HEK293 (cell line): ENCODE measurements at regions not wholly inside any gene's neighbourhood (a gene's known extent, or its start where the extent isn't known, plus 50 kb on each side); places are given as distances from the start of the nearest gene placed in this dataset.

Source experiments
- CTCF ChIA-PET: fragments of 350-600 bp; formaldehyde crosslinking; extraction: SDS; loops from one replicate; lab custom pipeline; 2021; ENCODE audit warnings: antibody characterized with exemption; lab: Yijun Ruan, JAX
- POLR2A ChIA-PET: fragments of 300-600 bp; formaldehyde crosslinking; extraction: SDS; loops from one replicate; lab custom pipeline; 2020; ENCODE audit warnings: antibody characterized with exemption, inconsistent platforms; lab: Yijun Ruan, JAX
- H3K27ac ChIP-seq: fragments of 200-500 bp; sonication (Bioruptor generic); 2 replicates; pipeline ENCODE4 v1.5.1; 2014; ENCODE audit warnings: low read depth, low read length, control low read depth, inconsistent platforms; ENCODE audit errors: extremely low read depth
- H3K36me3 ChIP-seq, 2 experiments: fragments of 200-500 bp in 1 of 2; sonication (Bioruptor generic) in 1 of 2; 1 replicate in 1 of 2; 2 replicates in 1 of 2; pipeline ENCODE4 v1.5.1; 2014 to 2017; ENCODE audit warnings: inconsistent platforms in 2 of 2, low read length in 2 of 2; ENCODE audit not compliant: control insufficient read depth in 2 of 2, insufficient read depth in 1 of 2
- H3K4me1 ChIP-seq: fragments of 200-500 bp; sonication (Bioruptor generic); 2 replicates; pipeline ENCODE4 v1.5.1; 2014; ENCODE audit warnings: mild to moderate bottlenecking, low read length, inconsistent platforms; ENCODE audit not compliant: control insufficient read depth, insufficient read depth
- H3K4me3 ChIP-seq: 2 replicates; pipeline ENCODE4 v1.5.1; 2011; ENCODE audit warnings: low read depth, mild to moderate bottlenecking, control low read depth, low read length, moderate library complexity
- H3K9me3 ChIP-seq: fragments of 200-500 bp; sonication (Bioruptor generic); 2 replicates; pipeline ENCODE4 v1.5.1; 2014; ENCODE audit warnings: low read depth, low read length, inconsistent platforms; ENCODE audit not compliant: control insufficient read depth, insufficient read depth
- ELK4 ChIP-seq: IDR thresholded peaks from 2 replicates; pipeline ENCODE4 v1.6.1; 2011; ENCODE audit warnings: mild to moderate bottlenecking, low read depth, low read length, borderline replicate concordance
- TSHZ1 ChIP-seq: fragments of 450-650 bp; formaldehyde crosslinking; IDR thresholded peaks from 2 replicates; pipeline ENCODE4 v1.5.1; 2016; ENCODE audit warnings: missing biosample characterization, missing genetic modification characterization, borderline replicate concordance
- ZBTB17 ChIP-seq: fragments of 450-650 bp; formaldehyde crosslinking; IDR thresholded peaks from 2 replicates; pipeline ENCODE4 v1.5.1; 2016; ENCODE audit warnings: missing biosample characterization, missing genetic modification characterization
- ZBTB6 ChIP-seq: fragments of 450-650 bp; formaldehyde crosslinking; IDR thresholded peaks from 2 replicates; pipeline ENCODE4 v1.5.1; 2017; ENCODE audit warnings: missing biosample characterization, missing genetic modification characterization
- ZBTB8A ChIP-seq: fragments of 450-650 bp; formaldehyde crosslinking; IDR thresholded peaks from 2 replicates; pipeline ENCODE4 v1.5.1; 2016; ENCODE audit warnings: missing biosample characterization, missing genetic modification characterization
- ZNF157 ChIP-seq: fragments of 450-650 bp; formaldehyde crosslinking; IDR thresholded peaks from 2 replicates; pipeline ENCODE4 v1.5.1; 2016; ENCODE audit warnings: missing biosample characterization, missing genetic modification characterization
- ZNF175 ChIP-seq: fragments of 450-650 bp; formaldehyde crosslinking; IDR thresholded peaks from 2 replicates; pipeline ENCODE4 v1.5.1; 2016; ENCODE audit warnings: missing biosample characterization, missing genetic modification characterization
- ZNF2 ChIP-seq: fragments of 450-650 bp; formaldehyde crosslinking; IDR thresholded peaks from 2 replicates; pipeline ENCODE4 v1.5.1; 2016; ENCODE audit warnings: missing biosample characterization, missing genetic modification characterization
- ZNF202 ChIP-seq: fragments of 450-650 bp; formaldehyde crosslinking; IDR thresholded peaks from 2 replicates; pipeline ENCODE4 v1.5.1; 2016; ENCODE audit warnings: missing biosample characterization, missing genetic modification characterization, borderline replicate concordance
- ZNF311 ChIP-seq: fragments of 450-650 bp; formaldehyde crosslinking; IDR thresholded peaks from 2 replicates; pipeline ENCODE4 v1.5.1; 2017; ENCODE audit warnings: missing biosample characterization, missing genetic modification characterization, borderline replicate concordance
- ZNF426 ChIP-seq: fragments of 450-650 bp; formaldehyde crosslinking; IDR thresholded peaks from 2 replicates; pipeline ENCODE4 v1.5.1; 2017; ENCODE audit warnings: missing biosample characterization, missing genetic modification characterization, mild to moderate bottlenecking, inconsistent platforms, moderate library complexity
- ZNF518A ChIP-seq: fragments of 450-650 bp; formaldehyde crosslinking; conservative IDR thresholded peaks from 2 replicates; pipeline ENCODE4 v1.5.1; 2016; ENCODE audit warnings: low read depth, missing biosample characterization, missing genetic modification characterization
- ZNF544 ChIP-seq: fragments of 450-650 bp; formaldehyde crosslinking; IDR thresholded peaks from 2 replicates; pipeline ENCODE4 v1.5.0; 2017; ENCODE audit warnings: missing biosample characterization, missing genetic modification characterization
- ZNF571 ChIP-seq: fragments of 450-650 bp; formaldehyde crosslinking; IDR thresholded peaks from 2 replicates; pipeline ENCODE4 v1.5.0; 2017; ENCODE audit warnings: missing biosample characterization, missing genetic modification characterization
- ZNF639 ChIP-seq: fragments of 450-650 bp; formaldehyde crosslinking; IDR thresholded peaks from 2 replicates; pipeline ENCODE4 v1.5.1; 2016; ENCODE audit warnings: missing biosample characterization, missing genetic modification characterization
- ZNF664 ChIP-seq: fragments of 450-650 bp; formaldehyde crosslinking; IDR thresholded peaks from 2 replicates; pipeline ENCODE4 v1.5.1; 2016; ENCODE audit warnings: missing biosample characterization, missing genetic modification characterization
- ZSCAN16 ChIP-seq: fragments of 450-650 bp; formaldehyde crosslinking; IDR thresholded peaks from 2 replicates; pipeline ENCODE4 v1.5.1; 2016; ENCODE audit warnings: missing biosample characterization, missing genetic modification characterization
- ZSCAN5A ChIP-seq: fragments of 450-650 bp; formaldehyde crosslinking; IDR thresholded peaks from 2 replicates; pipeline ENCODE4 v1.5.1; 2016; ENCODE audit warnings: missing biosample characterization, missing genetic modification characterization

GRCh38 chr11:114847306-114847975 lies 169.1 kb downstream of the NXPE2 start (continued):
- TF ChIP-seq ZBTB6: no peak
- no peak for TF ChIP-seq ZNF518A
- no peak for TF ChIP-seq ZNF2 (tag by site-specific recombination)
- no peak for TF ChIP-seq ZNF202 (tag by site-specific recombination)
- TF ChIP-seq, all 188 proteins: peak for 0

GRCh38 chr11:114848027-114848426 lies 169.7 kb downstream of the NXPE2 start:
- Histone ChIP-seq H3K36me3 (no peaks in the 10 kb centered on the region), H3K4me3 (no peak overlapping the region), H3K27ac (no peak overlapping the region), H3K9me3 (no peaks in the 10 kb centered on the region), H3K4me1 (no peaks in the 10 kb centered on the region)
- ChIA-PET POLR2A (no interaction called here), CTCF (interaction anchor here (0.6 kb wide), 2 partner anchors 790 to 1077 kb away, joined by 4 read pairs; no protein-coding TSS in a partner anchor)
- no peak for TF ChIP-seq ZSCAN5A (tag by site-specific recombination)
- TF ChIP-seq ZNF664: peak; percentile 86

- H3K27ac ChIP-seq: no peak overlapping the region
- TF ChIP-seq TSHZ1 (tag by site-specific recombination) (no peak), ZNF157 (tag by site-specific recombination) (no peak), ZNF426 (tag by site-specific recombination) (no peak), ZBTB8A (tag by site-specific recombination) (no peak), ELK4 (no peak), ZNF311 (tag by site-specific recombination) (no peak), ZBTB17 (tag by site-specific recombination) (no peak), ZSCAN16 (tag by site-specific recombination) (no peak), ZNF175 (tag by site-specific recombination) (no peak), ZNF544 (tag by site-specific recombination) (no peak), ZNF571 (no peak), ZNF639 (tag by site-specific recombination) (no peak)
- H3K4me1 ChIP-seq: no peaks in the 10 kb centered on the region
- H3K36me3 ChIP-seq: no peaks in the 10 kb centered on the region
- POLR2A ChIA-PET: no interaction called here
- H3K4me3 ChIP-seq: no peak overlapping the region
- no peaks in the 10 kb centered on the region for H3K9me3 ChIP-seq
- CTCF ChIA-PET: interaction anchor here (0.6 kb wide), 1 partner anchor 42 kb away, joined by 4 read pairs; no protein-coding TSS in a partner anchor
These were observed 179.0 kb downstream of the NXPE2 start for GRCh38 chr11:114857281-114857680.
